ENCODE measurements at regions not wholly inside any gene's neighbourhood (a gene's known extent, or its start where the extent isn't known, plus 50 kb on each side); places are given as distances from the start of the nearest gene placed in this dataset.

- H3K36me3 ChIP-seq (ENCODE audit: control insufficient read depth, insufficient read depth, low read length), result no peaks in the 10 kb centered on the region
- ChIA-PET POLR2A (interaction anchor here (0.7 to 1.0 kb wide), 4 partner anchors 17 to 434 kb away, joined by 3 to 5 read pairs (median 3); no protein-coding TSS in a partner anchor), CTCF (ENCODE audit: low intra/inter-chr PET ratio) (no interaction called here)
- H3K9ac ChIP-seq (ENCODE audit: insufficient read depth in 1 of 2, low read depth in 2 of 2, low read length in 2 of 2), result no peak overlapping the region
- no peak overlapping the region for H3K27ac ChIP-seq (ENCODE audit: extremely low read depth, low read depth, low read length)
- intact Hi-C loops (cut with micrococcal nuclease), result no loop called here
- no TSS peak for BruUV-seq (replicated peaks)
- no peak for TF ChIP-seq NCOA4 (IDR thresholded peaks at IDR 0.05; ENCODE audit: partially characterized antibody)
- peak; percentile 78 for TF ChIP-seq JUND (IDR thresholded peaks at IDR 0.05; ENCODE audit: borderline replicate concordance, low read depth, low read length)
- peak; percentile 60; the same call in 1 of the 3 replicates for TF ChIP-seq JUND (tag; IDR thresholded peaks at IDR 0.05; ENCODE audit: borderline replicate concordance, low read depth, low read length)
- TF ChIP-seq FOSL1 (tag; conservative IDR thresholded peaks at IDR 0.05), result peak; percentile 54
- TF ChIP-seq ATF3 (IDR thresholded peaks at IDR 0.05), result peak; percentile 71; the same call in 1 of the 2 replicates
- TF ChIP-seq ATF3 (CRISPR knock-in tag; conservative IDR thresholded peaks at IDR 0.05), result no peak
- 35% methylated on average over 5 of the region's 5 CpGs for WGBS (ENCODE audit: insufficient coverage, low coverage, missing lambda C conversion rate)
- ATAC-seq, result no peak; the same call in 2 of the 3 replicates
- H3K4me3 ChIP-seq, result no peak overlapping the region
- FAIRE-seq, result no peak
- no peaks in the 10 kb centered on the region for H3K79me2 ChIP-seq (ENCODE audit: control insufficient read depth, insufficient read depth, low read length)
- no peak overlapping the region for H3K4me2 ChIP-seq (ENCODE audit: insufficient read depth, low read length)
- peaks cover 3 to 6% of the 10 kb centered on the region in 2 experiments; a peak in 3 of 5 replicates for H3K4me1 ChIP-seq (replicated peaks in 1 of 2; ENCODE audit: control insufficient read depth in 2 of 2, insufficient read depth in 2 of 2, low read length in 2 of 2)
- peaks cover 3 to 25% of the 10 kb centered on the region in 2 experiments; a peak in 4 of 5 replicates for H3K27me3 ChIP-seq (ENCODE audit: control insufficient read depth in 2 of 2, insufficient read depth in 2 of 2, low read length in 2 of 2)
- no peaks in the 10 kb centered on the region for H3K9me3 ChIP-seq (replicated peaks; ENCODE audit: control insufficient read depth, insufficient read depth, low read depth, low read length)
- in situ Hi-C loops (cut with MboI), result no loop called here
- DNase-seq (ENCODE audit: extremely low read depth in 1 of 4, low spot score in 3 of 4), result peak; percentile 29 to 43 (median 39)
- H2AFZ ChIP-seq (ENCODE audit: low read depth, low read length), result 0 out of 2 replicates have a peak overlapping the region, but pooled peaks have one; percentile 87
- no peaks in the 10 kb centered on the region; the same call in 1 of the 2 replicates for H4K20me1 ChIP-seq (replicated peaks; ENCODE audit: control insufficient read depth, insufficient read depth, low read length)
- no peaks in the 10 kb centered on the region for H3K9me1 ChIP-seq (ENCODE audit: control insufficient read depth, insufficient read depth, low read length)
Observed at GRCh38 chr1:38242506-38242905, 195.9 kb upstream of the POU3F1 start.

All from K562 (cell line).